Testis (tissue), 2 donors: ENCODE measurements at regions not wholly inside any gene's neighbourhood (a gene's known extent, or its start where the extent isn't known, plus 50 kb on each side); places are given as distances from the start of the nearest gene placed in this dataset.

Experiments used
- CTCF ChIP-seq, 3 experiments: fragments of 450-650 bp in 2 of 3; fragments of 200-600 bp in 1 of 3; sonication (generic) in 1 of 3; IDR thresholded peaks; one replicate each; pipeline ENCODE4 v1.5.1; 2016 to 2019; ENCODE audit warnings: antibody characterized with exemption in 3 of 3, mild to moderate bottlenecking in 2 of 3, moderate library complexity in 1 of 3
- POLR2A ChIP-seq: fragments of 450-650 bp; IDR thresholded peaks from one replicate; pipeline ENCODE4 v1.6.1; 2017; ENCODE audit warnings: antibody characterized with exemption, mild to moderate bottlenecking, moderate library complexity

GRCh38 chr2:236979664-236980063 is 106.0 kb upstream of the COPS8 start:
- TF ChIP-seq CTCF (IDR thresholded peaks at IDR 0.05) (no peak), POLR2A (no peak)
